Stomach (tissue), 4 donors: ENCODE measurements at regions not wholly inside any gene's neighbourhood (a gene's known extent, or its start where the extent isn't known, plus 50 kb on each side); places are given as distances from the start of the nearest gene placed in this dataset.

Experiments used
- CTCF ChIP-seq, 7 experiments: fragments of 450-650 bp in 4 of 7; fragments of 200-600 bp in 3 of 7; sonication (generic) in 3 of 7; IDR thresholded peaks; one replicate each; pipeline ENCODE4 v1.5.1; 2016 to 2019; ENCODE audit warnings: antibody characterized with exemption in 7 of 7, control low read depth in 2 of 7, mild to moderate bottlenecking in 1 of 7
- POLR2A ChIP-seq, 4 donors: fragments of 450-650 bp; IDR thresholded peaks; one replicate each; pipeline ENCODE4 v1.6.1; 2016; ENCODE audit warnings: antibody characterized with exemption in 4 of 4, control low read depth in 2 of 4, mild to moderate bottlenecking in 1 of 4, moderate library complexity in 1 of 4
- POLR2AphosphoS5 ChIP-seq, 3 donors: sonication (generic); formaldehyde crosslinking; IDR thresholded peaks; one replicate each; pipeline ENCODE4 v1.6.1; 2016; ENCODE audit warnings: antibody characterized with exemption in 3 of 3

- TF ChIP-seq POLR2AphosphoS5 (IDR thresholded peaks at IDR 0.05) = no peak
- TF ChIP-seq POLR2A (IDR thresholded peaks at IDR 0.05) = no peak
- TF ChIP-seq CTCF (IDR thresholded peaks at IDR 0.05) = no peak
These were observed 56.2 kb upstream of the MANEA start for GRCh38 chr6:95521181-95521580.
